HG02884 (cell line): ENCODE measurements at regions not wholly inside any gene's neighbourhood (a gene's known extent, or its start where the extent isn't known, plus 50 kb on each side); places are given as distances from the start of the nearest gene placed in this dataset.
"Not testable (repeated sequence)": the region's sequence is repeated elsewhere in the genome, so short reads cannot be mapped to it uniquely, and the experiment has no call there.

Experiments used
- ATAC-seq: cut with Tn5 transposase; IDR thresholded peaks from one replicate; pipeline ENCODE4 v1.9.1; 2021; ENCODE audit warnings: mild to moderate bottlenecking, moderate library complexity; ENCODE audit not compliant: unreplicated experiment

- no peak for ATAC-seq
Observed at GRCh38 chrX:101823236-101823635, 108.6 kb downstream of the ZMAT1 start.

GRCh38 chrX:101817739-101818138 is 114.1 kb downstream of the ZMAT1 start:
- ATAC-seq: not testable (repeated sequence)

- ATAC-seq: no peak
Observed at GRCh38 chrX:101813200-101813599, 118.6 kb downstream of the ZMAT1 start.

- ATAC-seq: no peak
Observed at GRCh38 chrX:101803451-101803850, 128.4 kb downstream of the ZMAT1 start.

- ATAC-seq: peak; percentile 98
Observed at GRCh38 chrX:101799387-101799786, 132.4 kb downstream of the ZMAT1 start.

GRCh38 chrX:101787934-101788333 is 128.3 kb upstream of the ARMCX2 start:
- no peak for ATAC-seq

GRCh38 chrX:101785142-101785541 is 125.5 kb upstream of the ARMCX2 start:
- no peak for ATAC-seq

GRCh38 chrX:101780421-101780820 is 120.8 kb upstream of the ARMCX2 start:
- ATAC-seq: not testable (repeated sequence)

- peak; percentile 100 for ATAC-seq
Observed at GRCh38 chrX:101774340-101774739, 114.7 kb upstream of the ARMCX2 start.

GRCh38 chrX:101764538-101764937 is 104.9 kb upstream of the ARMCX2 start:
- ATAC-seq: no peak

- ATAC-seq: peak; percentile 88
Observed at GRCh38 chrX:101759000-101759399, 99.3 kb upstream of the ARMCX2 start.

- ATAC-seq: no peak
Observed at GRCh38 chrX:101750744-101751143, 91.1 kb upstream of the ARMCX2 start.

- ATAC-seq: no peak
Observed at GRCh38 chrX:101749436-101749835, 89.8 kb upstream of the ARMCX2 start.

- ATAC-seq: no peak
Observed at GRCh38 chrX:101745046-101745445, 85.4 kb upstream of the ARMCX2 start.

GRCh38 chrX:101744085-101744484 is 84.4 kb upstream of the ARMCX2 start:
- no peak for ATAC-seq

- ATAC-seq: no peak
Observed at GRCh38 chrX:101740642-101741041, 81.0 kb upstream of the ARMCX2 start.

GRCh38 chrX:101738867-101739266 is 79.2 kb upstream of the ARMCX2 start:
- not testable (repeated sequence) for ATAC-seq

GRCh38 chrX:101738411-101738810 is 78.8 kb upstream of the ARMCX2 start:
- not testable (repeated sequence) for ATAC-seq

GRCh38 chrX:101736651-101737050 is 77.0 kb upstream of the ARMCX2 start:
- ATAC-seq: no peak

GRCh38 chrX:101732870-101733269 is 73.2 kb upstream of the ARMCX2 start:
- no peak for ATAC-seq

- no peak for ATAC-seq
Observed at GRCh38 chrX:101729986-101730385, 70.3 kb upstream of the ARMCX2 start.
